ENCODE measurements at regions not wholly inside any gene's neighbourhood (a gene's known extent, or its start where the extent isn't known, plus 50 kb on each side); places are given as distances from the start of the nearest gene placed in this dataset.

DNA sequence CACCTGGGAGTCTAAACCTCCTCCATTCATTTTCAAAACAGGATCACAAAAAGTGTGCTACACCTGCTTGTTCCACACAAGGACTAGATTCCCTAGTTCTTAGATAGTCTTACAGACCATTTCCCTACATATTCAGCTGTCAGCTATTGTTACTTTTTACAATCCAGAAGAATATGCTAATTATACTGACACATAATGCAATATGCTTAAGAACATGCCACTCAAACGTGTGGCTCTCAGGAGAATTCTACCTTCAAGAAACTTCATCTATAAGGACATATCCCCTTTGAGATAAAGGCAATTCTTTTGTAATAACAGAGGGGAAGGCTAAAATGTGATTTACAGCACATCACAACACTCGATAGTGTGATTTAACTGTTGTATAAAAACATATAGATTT is 456.1 kb upstream of the ARRDC3 start:
- intact Hi-C loops (cut with DNase I; ENCODE audit: low total_unique reads) = no loop called here
- Histone ChIP-seq H3K9me3 (no peaks in the 10 kb centered on the region), H3K27ac (no peak overlapping the region), H3K4me3 (no peak overlapping the region), H3K36me3 (no peaks in the 10 kb centered on the region), H3K27me3 (no peaks in the 10 kb centered on the region), H3K4me1 (no peaks in the 10 kb centered on the region)
- DNase-seq = no peak
- no peak for TF ChIP-seq CTCF (IDR thresholded peaks at IDR 0.05)

- Histone ChIP-seq H3K4me3 (no peak overlapping the region), H3K36me3 (no peaks in the 10 kb centered on the region), H3K27ac (no peak overlapping the region), H3K4me1 (no peaks in the 10 kb centered on the region), H3K9me3 (no peaks in the 10 kb centered on the region), H3K27me3 (no peaks in the 10 kb centered on the region)
- TF ChIP-seq CTCF (IDR thresholded peaks at IDR 0.05) = no peak
- no peak for DNase-seq
- intact Hi-C loops (cut with DNase I; ENCODE audit: low total_unique reads) = no loop called here
These were observed 447.3 kb upstream of the ARRDC3 start for GRCh38 chr5:91830361-91830953.

DNA sequence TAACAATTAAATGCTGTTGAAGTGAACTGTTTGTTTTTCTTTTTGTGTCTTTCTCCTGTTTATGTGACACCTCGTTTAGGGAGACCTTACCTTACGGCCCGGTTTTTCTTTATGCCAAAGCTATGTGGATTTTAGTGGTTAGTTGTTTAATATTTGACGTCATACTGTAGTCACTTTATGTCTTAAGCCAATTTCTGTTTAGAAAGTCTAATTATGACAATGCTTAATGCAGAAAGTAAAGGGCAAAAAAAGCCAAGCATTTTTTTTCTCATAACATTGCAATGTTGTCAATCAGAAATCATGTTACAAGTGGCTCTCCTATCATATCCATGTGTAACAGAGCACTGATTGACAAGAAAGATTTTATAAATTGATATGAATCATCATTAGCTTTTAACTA is 442.5 kb upstream of the ARRDC3 start:
- no peaks in the 10 kb centered on the region for H3K4me1 ChIP-seq
- intact Hi-C loops (cut with DNase I; ENCODE audit: low total_unique reads) = no loop called here
- H3K4me3 ChIP-seq = no peak overlapping the region
- no peaks in the 10 kb centered on the region for H3K36me3 ChIP-seq
- H3K27me3 ChIP-seq = no peaks in the 10 kb centered on the region
- TF ChIP-seq CTCF (IDR thresholded peaks at IDR 0.05) = no peak
- H3K27ac ChIP-seq = no peak overlapping the region
- DNase-seq = no peak
- H3K9me3 ChIP-seq = no peaks in the 10 kb centered on the region

DNA sequence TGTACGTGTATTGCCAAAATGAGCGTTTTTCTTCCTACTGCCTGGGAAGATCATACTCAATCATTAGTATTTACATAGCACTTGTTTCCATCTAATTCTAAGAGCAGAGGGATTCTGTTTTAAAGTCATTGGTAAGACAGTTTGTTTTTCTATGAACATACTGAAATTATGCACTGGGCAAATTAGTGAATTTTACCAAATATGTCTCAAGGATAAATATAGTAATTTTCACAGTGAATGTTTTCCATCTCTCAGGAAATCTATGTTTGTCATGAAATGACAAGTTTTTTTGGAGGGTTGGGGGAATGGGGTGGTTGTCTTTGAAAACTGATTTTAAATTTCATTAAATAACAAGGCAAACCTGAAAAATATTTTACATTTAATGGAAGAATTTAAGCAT is 441.3 kb upstream of the ARRDC3 start:
- Histone ChIP-seq H3K4me3 (no peak overlapping the region), H3K36me3 (no peaks in the 10 kb centered on the region), H3K4me1 (no peaks in the 10 kb centered on the region), H3K27ac (no peak overlapping the region), H3K27me3 (no peaks in the 10 kb centered on the region), H3K9me3 (no peaks in the 10 kb centered on the region)
- intact Hi-C loops (cut with DNase I; ENCODE audit: low total_unique reads) = no loop called here
- no peak for TF ChIP-seq CTCF (IDR thresholded peaks at IDR 0.05)
- DNase-seq = no peak

- no peaks in the 10 kb centered on the region for H3K4me1 ChIP-seq
- no peak for DNase-seq
- H3K27ac ChIP-seq = no peak overlapping the region
- intact Hi-C loops (cut with DNase I; ENCODE audit: low total_unique reads) = no loop called here
- no peaks in the 10 kb centered on the region for H3K9me3 ChIP-seq
- no peaks in the 10 kb centered on the region for H3K36me3 ChIP-seq
- TF ChIP-seq CTCF (IDR thresholded peaks at IDR 0.05) = no peak
- no peaks in the 10 kb centered on the region for H3K27me3 ChIP-seq
- no peak overlapping the region for H3K4me3 ChIP-seq
These were observed 437.8 kb upstream of the ARRDC3 start for GRCh38 chr5:91820874-91821273.

GRCh38 chr5:91816681-91817080 is 433.6 kb upstream of the ARRDC3 start:
- DNase-seq = no peak
- no peaks in the 10 kb centered on the region for H3K9me3 ChIP-seq
- H3K4me3 ChIP-seq = no peak overlapping the region
- H3K27ac ChIP-seq = no peak overlapping the region
- no peaks in the 10 kb centered on the region for H3K27me3 ChIP-seq
- intact Hi-C loops (cut with DNase I; ENCODE audit: low total_unique reads) = no loop called here
- no peak for TF ChIP-seq CTCF (IDR thresholded peaks at IDR 0.05)
- no peaks in the 10 kb centered on the region for H3K4me1 ChIP-seq
- no peaks in the 10 kb centered on the region for H3K36me3 ChIP-seq

All from tibial artery (tissue), 4 donors.